ENCODE measurements at regions not wholly inside any gene's neighbourhood (a gene's known extent, or its start where the extent isn't known, plus 50 kb on each side); places are given as distances from the start of the nearest gene placed in this dataset.

DNA sequence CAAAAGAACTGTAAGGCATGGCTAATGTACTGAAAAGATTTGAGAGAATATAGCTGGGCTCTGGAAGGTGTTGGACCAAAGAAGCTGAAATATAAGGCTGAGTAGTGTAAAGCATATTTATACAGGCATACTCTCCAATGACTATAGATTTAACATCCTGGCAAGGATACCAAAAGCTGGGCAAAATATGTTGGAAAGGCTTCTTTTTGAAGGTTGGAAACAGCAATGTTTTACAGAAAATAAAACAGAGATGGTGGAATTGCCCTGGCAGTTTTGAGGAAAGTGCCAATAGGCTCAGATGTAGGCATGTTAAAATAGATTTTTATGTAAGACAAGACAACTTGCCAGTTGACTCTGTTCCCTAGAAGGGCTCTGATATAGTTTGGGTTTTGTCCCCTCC, 184.1 kb upstream of the SHISA6 start:
- Mint-ChIP-seq H3K36me3 (ENCODE audit: low read depth, unreplicated experiment) (peaks cover 7% of the 10 kb centered on the region), H3K4me1 (ENCODE audit: unreplicated experiment) (no peaks in the 10 kb centered on the region), H3K4me3 (ENCODE audit: unreplicated experiment) (no peak overlapping the region), H3K27me3 (ENCODE audit: unreplicated experiment) (peaks cover 4% of the 10 kb centered on the region), H3K9me3 (ENCODE audit: unreplicated experiment) (peaks cover 39% of the 10 kb centered on the region), H3K27ac (ENCODE audit: unreplicated experiment) (no peak overlapping the region)
- no peak for DNase-seq (ENCODE audit: low spot score)
- TF ChIP-seq, protein P1, sequence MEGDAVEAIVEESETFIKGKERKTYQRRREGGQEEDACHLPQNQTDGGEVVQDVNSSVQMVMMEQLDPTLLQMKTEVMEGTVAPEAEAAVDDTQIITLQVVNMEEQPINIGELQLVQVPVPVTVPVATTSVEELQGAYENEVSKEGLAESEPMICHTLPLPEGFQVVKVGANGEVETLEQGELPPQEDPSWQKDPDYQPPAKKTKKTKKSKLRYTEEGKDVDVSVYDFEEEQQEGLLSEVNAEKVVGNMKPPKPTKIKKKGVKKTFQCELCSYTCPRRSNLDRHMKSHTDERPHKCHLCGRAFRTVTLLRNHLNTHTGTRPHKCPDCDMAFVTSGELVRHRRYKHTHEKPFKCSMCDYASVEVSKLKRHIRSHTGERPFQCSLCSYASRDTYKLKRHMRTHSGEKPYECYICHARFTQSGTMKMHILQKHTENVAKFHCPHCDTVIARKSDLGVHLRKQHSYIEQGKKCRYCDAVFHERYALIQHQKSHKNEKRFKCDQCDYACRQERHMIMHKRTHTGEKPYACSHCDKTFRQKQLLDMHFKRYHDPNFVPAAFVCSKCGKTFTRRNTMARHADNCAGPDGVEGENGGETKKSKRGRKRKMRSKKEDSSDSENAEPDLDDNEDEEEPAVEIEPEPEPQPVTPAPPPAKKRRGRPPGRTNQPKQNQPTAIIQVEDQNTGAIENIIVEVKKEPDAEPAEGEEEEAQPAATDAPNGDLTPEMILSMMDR (IDR thresholded peaks at IDR 0.05; ENCODE audit: unreplicated experiment), result no peak

DNA sequence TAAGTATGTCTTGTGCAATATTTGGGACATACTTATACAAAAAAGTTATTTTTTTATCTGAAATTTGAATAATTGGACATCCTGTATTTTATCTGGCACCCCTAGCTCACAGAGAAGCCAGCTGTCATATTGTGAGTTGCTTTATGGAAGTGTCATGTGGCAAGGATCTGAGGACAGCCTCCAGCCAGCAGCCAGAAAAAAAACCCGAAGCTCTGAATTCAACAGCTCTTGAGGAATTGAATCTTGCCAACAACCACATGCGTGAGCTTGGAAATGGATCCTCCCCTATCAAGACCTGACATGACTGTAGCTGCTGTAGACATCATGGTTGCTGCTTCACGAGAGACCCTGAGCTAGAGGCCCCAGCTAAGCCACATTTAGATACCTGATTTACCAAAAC, 187.2 kb upstream of the SHISA6 start:
- H3K9me3 Mint-ChIP-seq (ENCODE audit: unreplicated experiment), result peaks cover 37% of the 10 kb centered on the region
- no peaks in the 10 kb centered on the region for H3K4me1 Mint-ChIP-seq (ENCODE audit: unreplicated experiment)
- peaks cover 7% of the 10 kb centered on the region for H3K36me3 Mint-ChIP-seq (ENCODE audit: low read depth, unreplicated experiment)

DNA sequence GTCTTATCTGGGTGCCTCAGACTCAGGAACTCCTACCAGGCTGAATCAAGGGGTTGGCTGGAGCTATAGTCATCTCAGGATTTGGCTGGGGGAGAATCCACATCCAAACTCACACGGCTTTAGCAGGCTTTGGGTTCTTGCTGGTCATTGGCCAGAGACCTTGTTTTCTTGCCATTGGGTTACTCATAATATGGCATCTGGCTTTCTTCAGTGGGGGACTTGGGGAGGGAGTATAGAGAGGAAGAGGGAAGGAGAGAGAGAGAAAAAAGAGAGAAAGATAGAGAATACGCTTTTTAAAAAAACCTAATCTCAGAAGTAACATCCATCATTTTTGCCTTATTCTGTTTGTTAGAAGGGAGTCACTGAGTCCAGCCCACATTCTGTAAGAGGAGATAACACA, 191.5 kb upstream of the SHISA6 start:
- Mint-ChIP-seq H3K4me3 (ENCODE audit: unreplicated experiment) (no peak overlapping the region), H3K27me3 (ENCODE audit: unreplicated experiment) (peaks cover 1% of the 10 kb centered on the region), H3K9me3 (ENCODE audit: unreplicated experiment) (peaks cover 35% of the 10 kb centered on the region), H3K36me3 (ENCODE audit: low read depth, unreplicated experiment) (peaks cover 4% of the 10 kb centered on the region), H3K27ac (ENCODE audit: unreplicated experiment) (no peak overlapping the region), H3K4me1 (ENCODE audit: unreplicated experiment) (no peaks in the 10 kb centered on the region)
- TF ChIP-seq, protein P1 (IDR thresholded peaks at IDR 0.05; ENCODE audit: unreplicated experiment), result no peak
- no peak for DNase-seq (ENCODE audit: low spot score)

More for the DNA sequence above, 187.2 kb upstream of the SHISA6 start:
- TF ChIP-seq, protein P1 (IDR thresholded peaks at IDR 0.05; ENCODE audit: unreplicated experiment), result no peak
- DNase-seq (ENCODE audit: low spot score), result no peak
- Mint-ChIP-seq H3K27me3 (ENCODE audit: unreplicated experiment) (peaks cover 1% of the 10 kb centered on the region), H3K27ac (ENCODE audit: unreplicated experiment) (no peak overlapping the region), H3K4me3 (ENCODE audit: unreplicated experiment) (no peak overlapping the region)

DNA sequence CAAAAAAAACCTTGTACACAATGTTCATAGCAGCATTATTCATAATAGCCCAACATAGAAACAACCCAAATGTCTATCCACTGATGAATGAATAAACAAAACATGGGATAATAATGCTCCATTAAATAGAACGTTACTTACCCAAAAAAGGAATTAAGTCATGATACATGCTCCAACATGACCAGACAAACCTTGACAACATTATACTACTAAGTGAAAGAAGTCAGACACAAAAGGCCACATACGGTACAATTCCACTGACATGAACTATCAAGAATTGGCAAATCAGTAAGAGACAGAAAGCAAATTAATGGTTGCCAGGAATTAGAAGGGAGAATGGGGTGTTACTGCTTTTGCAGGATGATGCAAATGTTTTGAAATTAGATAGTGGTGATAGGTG, 193.8 kb upstream of the SHISA6 start:
- Mint-ChIP-seq H3K27ac (ENCODE audit: unreplicated experiment) (no peak overlapping the region), H3K9me3 (ENCODE audit: unreplicated experiment) (peaks cover 30% of the 10 kb centered on the region), H3K27me3 (ENCODE audit: unreplicated experiment) (peaks cover 1% of the 10 kb centered on the region), H3K4me1 (ENCODE audit: unreplicated experiment) (no peaks in the 10 kb centered on the region), H3K4me3 (ENCODE audit: unreplicated experiment) (no peak overlapping the region), H3K36me3 (ENCODE audit: low read depth, unreplicated experiment) (peaks cover 4% of the 10 kb centered on the region)
- TF ChIP-seq, protein P1 (IDR thresholded peaks at IDR 0.05; ENCODE audit: unreplicated experiment), result no peak
- no peak for DNase-seq (ENCODE audit: low spot score)

DNA sequence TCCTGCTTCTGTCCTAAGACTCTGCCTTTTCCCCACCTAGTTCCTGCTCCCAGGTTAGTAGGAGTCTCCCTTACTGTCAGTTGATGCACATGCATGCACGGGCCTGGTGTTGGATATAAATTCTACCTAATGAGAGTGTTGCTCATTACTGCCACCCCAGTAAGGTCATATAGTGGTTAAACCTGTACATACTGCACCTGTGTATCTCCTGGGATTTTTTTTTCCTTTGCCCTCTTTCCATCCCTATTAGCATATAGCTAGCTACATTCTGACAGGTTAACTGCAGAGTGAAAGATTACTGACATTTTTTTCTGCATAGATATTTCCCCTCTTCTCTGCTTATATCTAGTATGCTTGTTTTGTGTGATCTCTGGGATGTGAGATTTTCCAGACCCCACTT, 201.5 kb upstream of the PIRT start:
- H3K4me1 Mint-ChIP-seq (ENCODE audit: unreplicated experiment), result no peaks in the 10 kb centered on the region
- TF ChIP-seq, protein P1 (IDR thresholded peaks at IDR 0.05; ENCODE audit: unreplicated experiment), result no peak
- no peak for DNase-seq (ENCODE audit: low spot score)

More for the DNA sequence above, 201.5 kb upstream of the PIRT start:
- H3K27me3 Mint-ChIP-seq (ENCODE audit: unreplicated experiment), result peaks cover 8% of the 10 kb centered on the region
- H3K9me3 Mint-ChIP-seq (ENCODE audit: unreplicated experiment), result peaks cover 34% of the 10 kb centered on the region
- H3K4me3 Mint-ChIP-seq (ENCODE audit: unreplicated experiment), result no peak overlapping the region
- peaks cover 11% of the 10 kb centered on the region for H3K36me3 Mint-ChIP-seq (ENCODE audit: low read depth, unreplicated experiment)
- H3K27ac Mint-ChIP-seq (ENCODE audit: unreplicated experiment), result no peak overlapping the region

Measured in endothelial cell (in vitro differentiated cells).